ENCODE measurements at regions not wholly inside any gene's neighbourhood (a gene's known extent, or its start where the extent isn't known, plus 50 kb on each side); places are given as distances from the start of the nearest gene placed in this dataset.
"Not testable (repeated sequence)": the region's sequence is repeated elsewhere in the genome, so short reads cannot be mapped to it uniquely, and the experiment has no call there.

- DNase-seq (ENCODE audit: low spot score in 2 of 2) = no peak
- Histone ChIP-seq H3K4me3 (no peak overlapping the region), H3K4me1 (no peaks in the 10 kb centered on the region), H3K9me3 (no peaks in the 10 kb centered on the region), H3K27me3 (peaks cover 98% of the 10 kb centered on the region), H3K27ac (no peak overlapping the region), H3K36me3 (no peaks in the 10 kb centered on the region)
- TF ChIP-seq, protein P1, sequence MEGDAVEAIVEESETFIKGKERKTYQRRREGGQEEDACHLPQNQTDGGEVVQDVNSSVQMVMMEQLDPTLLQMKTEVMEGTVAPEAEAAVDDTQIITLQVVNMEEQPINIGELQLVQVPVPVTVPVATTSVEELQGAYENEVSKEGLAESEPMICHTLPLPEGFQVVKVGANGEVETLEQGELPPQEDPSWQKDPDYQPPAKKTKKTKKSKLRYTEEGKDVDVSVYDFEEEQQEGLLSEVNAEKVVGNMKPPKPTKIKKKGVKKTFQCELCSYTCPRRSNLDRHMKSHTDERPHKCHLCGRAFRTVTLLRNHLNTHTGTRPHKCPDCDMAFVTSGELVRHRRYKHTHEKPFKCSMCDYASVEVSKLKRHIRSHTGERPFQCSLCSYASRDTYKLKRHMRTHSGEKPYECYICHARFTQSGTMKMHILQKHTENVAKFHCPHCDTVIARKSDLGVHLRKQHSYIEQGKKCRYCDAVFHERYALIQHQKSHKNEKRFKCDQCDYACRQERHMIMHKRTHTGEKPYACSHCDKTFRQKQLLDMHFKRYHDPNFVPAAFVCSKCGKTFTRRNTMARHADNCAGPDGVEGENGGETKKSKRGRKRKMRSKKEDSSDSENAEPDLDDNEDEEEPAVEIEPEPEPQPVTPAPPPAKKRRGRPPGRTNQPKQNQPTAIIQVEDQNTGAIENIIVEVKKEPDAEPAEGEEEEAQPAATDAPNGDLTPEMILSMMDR (IDR thresholded peaks at IDR 0.05) = no peak
- TF ChIP-seq EP300 (IDR thresholded peaks at IDR 0.05) = no peak
- no peak for TF ChIP-seq POLR2AphosphoS5 (IDR thresholded peaks at IDR 0.05)
- no peak for TF ChIP-seq POLR2A (IDR thresholded peaks at IDR 0.05)
- 56% methylated on average over 5 of the region's 5 CpGs for WGBS
These were observed 100.3 kb upstream of the PAX2 start for GRCh38 chr10:100645091-100645490.

DNA sequence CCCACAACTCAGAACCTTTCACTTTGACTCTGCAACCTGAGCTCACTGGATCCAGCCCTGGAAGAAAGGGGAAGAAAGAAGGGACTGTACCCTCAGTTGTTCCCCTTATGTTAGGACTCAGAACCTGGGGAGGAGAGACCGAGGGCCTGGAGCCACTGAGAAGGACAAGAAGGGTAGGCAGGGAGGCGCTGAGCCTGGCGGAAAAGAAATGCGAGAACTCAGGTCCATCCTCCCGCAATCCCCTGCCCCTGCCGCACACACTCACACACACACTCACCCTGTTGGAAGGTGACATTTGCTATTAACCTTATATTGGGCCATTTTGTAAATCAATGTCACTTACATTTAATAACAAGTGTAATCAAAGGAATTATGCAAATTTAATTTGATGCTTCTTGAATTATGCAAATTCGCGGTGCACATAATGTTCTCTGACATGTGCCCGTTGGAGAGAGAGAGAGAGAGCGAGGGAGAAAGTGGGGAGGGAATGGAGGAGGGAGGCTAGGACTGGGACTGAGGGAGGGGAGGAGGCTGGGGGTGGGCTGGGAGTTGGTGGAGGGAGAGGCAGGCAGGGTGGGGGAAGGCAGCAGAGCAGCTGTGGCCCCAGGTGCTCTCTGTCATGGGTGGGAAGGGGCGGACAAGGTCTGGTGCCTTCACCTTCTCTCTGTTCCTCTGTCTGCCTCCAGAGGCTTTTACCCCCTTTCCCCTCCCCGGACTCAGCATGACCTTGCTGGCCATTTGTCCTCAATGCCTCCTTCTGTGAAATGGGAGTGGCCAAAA lies 99.6 kb upstream of the PAX2 start:
- peaks cover 100% of the 10 kb centered on the region for H3K27me3 ChIP-seq
- no peak for DNase-seq (ENCODE audit: low spot score in 2 of 2)
- H3K36me3 ChIP-seq = no peaks in the 10 kb centered on the region
- no peaks in the 10 kb centered on the region for H3K4me1 ChIP-seq
- H3K27ac ChIP-seq = no peak overlapping the region
- TF ChIP-seq, protein P1 (IDR thresholded peaks at IDR 0.05) = no peak
- TF ChIP-seq EP300 (IDR thresholded peaks at IDR 0.05) (no peak), POLR2A (IDR thresholded peaks at IDR 0.05) (no peak), POLR2AphosphoS5 (IDR thresholded peaks at IDR 0.05) (no peak)
- 25% methylated on average over 12 of the region's 12 CpGs for WGBS
- H3K9me3 ChIP-seq = no peaks in the 10 kb centered on the region
- no peak overlapping the region for H3K4me3 ChIP-seq

- H3K27ac ChIP-seq = no peak overlapping the region
- WGBS = 83% methylated on average over 2 of the region's 2 CpGs
- no peaks in the 10 kb centered on the region for H3K36me3 ChIP-seq
- H3K4me1 ChIP-seq = no peaks in the 10 kb centered on the region
- no peak for DNase-seq (ENCODE audit: low spot score in 2 of 2)
- no peak overlapping the region for H3K4me3 ChIP-seq
- H3K9me3 ChIP-seq = no peaks in the 10 kb centered on the region
- no peak for TF ChIP-seq EP300 (IDR thresholded peaks at IDR 0.05)
- TF ChIP-seq POLR2A (IDR thresholded peaks at IDR 0.05) = no peak
- peaks cover 90% of the 10 kb centered on the region for H3K27me3 ChIP-seq
These were observed 97.5 kb upstream of the PAX2 start for GRCh38 chr10:100647928-100648327.

DNA sequence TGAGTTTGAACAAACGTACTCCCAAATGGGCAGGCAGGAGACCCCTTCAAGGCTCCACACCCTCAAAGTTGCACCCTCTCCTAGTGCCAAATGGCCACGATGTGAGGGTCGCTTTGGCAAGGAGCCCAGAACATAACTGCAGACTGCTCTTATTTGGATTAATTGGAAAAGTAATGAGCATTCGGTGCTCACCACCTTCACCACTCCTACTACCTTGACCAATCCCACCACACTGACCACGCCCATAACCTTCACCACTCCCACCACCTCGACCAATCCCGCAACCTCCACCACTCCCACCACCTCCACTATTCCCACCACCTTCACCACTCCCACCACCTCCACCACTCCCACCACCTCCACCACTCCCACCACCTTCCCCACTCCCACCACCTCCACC lies 94.7 kb upstream of the PAX2 start:
- no peak for DNase-seq (ENCODE audit: low spot score in 2 of 2)
- H3K27me3 ChIP-seq = peaks cover 90% of the 10 kb centered on the region
- no peaks in the 10 kb centered on the region for H3K36me3 ChIP-seq
- H3K9me3 ChIP-seq = no peaks in the 10 kb centered on the region
- no peak overlapping the region for H3K4me3 ChIP-seq
- TF ChIP-seq, protein P1 (IDR thresholded peaks at IDR 0.05) = no peak
- TF ChIP-seq POLR2A (IDR thresholded peaks at IDR 0.05) (no peak), POLR2AphosphoS5 (IDR thresholded peaks at IDR 0.05) (no peak), EP300 (IDR thresholded peaks at IDR 0.05) (no peak)
- H3K4me1 ChIP-seq = peaks cover 22% of the 10 kb centered on the region
- 86% methylated on average over 7 of the region's 7 CpGs for WGBS
- no peak overlapping the region for H3K27ac ChIP-seq

- not testable (repeated sequence) for DNase-seq (ENCODE audit: low spot score in 2 of 2); H3K9me3 ChIP-seq; H3K27ac ChIP-seq; H3K36me3 ChIP-seq; H3K4me3 ChIP-seq
- Histone ChIP-seq H3K27me3 (peaks cover 90% of the 10 kb centered on the region), H3K4me1 (peaks cover 26% of the 10 kb centered on the region)
- WGBS = 92% methylated on average over 3 of the region's 3 CpGs
These were observed 94.3 kb upstream of the PAX2 start for GRCh38 chr10:100651099-100651498.

GRCh38 chr10:100651916-100652315 lies 93.5 kb upstream of the PAX2 start:
- Histone ChIP-seq H3K9me3 (no peaks in the 10 kb centered on the region), H3K27ac (no peak overlapping the region), H3K4me1 (peaks cover 34% of the 10 kb centered on the region), H3K4me3 (no peak overlapping the region), H3K36me3 (no peaks in the 10 kb centered on the region), H3K27me3 (peaks cover 90% of the 10 kb centered on the region)
- 86% methylated on average over 5 of the region's 6 CpGs for WGBS
- TF ChIP-seq POLR2AphosphoS5 (IDR thresholded peaks at IDR 0.05) (no peak), POLR2A (IDR thresholded peaks at IDR 0.05) (no peak), EP300 (IDR thresholded peaks at IDR 0.05) (no peak)
- TF ChIP-seq, protein P1 (IDR thresholded peaks at IDR 0.05) = no peak
- DNase-seq (ENCODE audit: low spot score in 2 of 2) = no peak
